Lower leg skin (tissue), 3 donors: ENCODE measurements at regions not wholly inside any gene's neighbourhood (a gene's known extent, or its start where the extent isn't known, plus 50 kb on each side); places are given as distances from the start of the nearest gene placed in this dataset.

Experiments
- POLR2A ChIP-seq, 2 donors: fragments of 450-650 bp; IDR thresholded peaks; one replicate each; pipeline ENCODE4 v1.6.1; 2016 to 2017; ENCODE audit warnings: antibody characterized with exemption in 2 of 2, mild to moderate bottlenecking in 1 of 2, moderate library complexity in 1 of 2
- TF ChIP-seq, protein P1 (sequence below), 3 donors: fragments of 450-650 bp; IDR thresholded peaks; one replicate each; pipeline ENCODE4 v1.5.1; 2016; ENCODE audit warnings: antibody characterized with exemption in 3 of 3, mild to moderate bottlenecking in 3 of 3, moderate library complexity in 2 of 3

DNA sequence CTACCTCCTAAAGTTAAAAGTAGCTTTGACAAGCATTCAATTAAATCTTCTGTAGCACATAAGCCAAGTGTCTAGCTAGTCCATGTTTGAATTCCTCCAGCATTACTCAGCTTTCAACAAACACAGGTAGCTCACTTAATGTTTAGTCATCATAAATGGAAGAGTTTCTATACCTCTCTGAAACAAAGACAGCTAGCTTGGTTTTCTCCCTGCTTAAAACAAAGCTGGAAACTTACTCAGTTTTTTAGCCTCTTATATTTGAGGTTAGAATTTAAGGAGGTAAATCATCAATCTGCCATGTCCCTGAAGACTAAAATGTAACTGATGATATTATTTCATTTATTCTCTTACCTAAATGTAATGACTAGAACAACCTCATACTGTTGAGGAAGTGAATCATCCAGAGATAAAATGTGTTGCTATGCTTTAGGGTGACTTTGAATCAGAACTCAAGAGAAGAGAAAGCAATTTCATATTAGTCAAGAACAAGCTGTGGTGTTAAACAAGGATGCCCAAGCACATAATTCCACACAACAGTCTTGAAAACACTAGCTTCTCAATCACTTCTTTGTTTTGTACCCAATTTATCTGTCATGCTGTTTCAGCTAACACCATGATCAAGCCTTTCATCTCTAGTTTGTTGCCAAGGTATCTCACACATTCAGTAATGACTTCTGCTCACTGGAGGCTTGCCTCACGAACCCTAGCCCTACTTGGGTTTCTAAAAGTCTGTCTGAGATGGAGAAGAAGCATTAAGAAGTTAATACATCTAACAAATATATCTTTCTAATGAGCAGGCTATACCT is 251.9 kb downstream of the EPM2A start:
- TF ChIP-seq, protein P1, sequence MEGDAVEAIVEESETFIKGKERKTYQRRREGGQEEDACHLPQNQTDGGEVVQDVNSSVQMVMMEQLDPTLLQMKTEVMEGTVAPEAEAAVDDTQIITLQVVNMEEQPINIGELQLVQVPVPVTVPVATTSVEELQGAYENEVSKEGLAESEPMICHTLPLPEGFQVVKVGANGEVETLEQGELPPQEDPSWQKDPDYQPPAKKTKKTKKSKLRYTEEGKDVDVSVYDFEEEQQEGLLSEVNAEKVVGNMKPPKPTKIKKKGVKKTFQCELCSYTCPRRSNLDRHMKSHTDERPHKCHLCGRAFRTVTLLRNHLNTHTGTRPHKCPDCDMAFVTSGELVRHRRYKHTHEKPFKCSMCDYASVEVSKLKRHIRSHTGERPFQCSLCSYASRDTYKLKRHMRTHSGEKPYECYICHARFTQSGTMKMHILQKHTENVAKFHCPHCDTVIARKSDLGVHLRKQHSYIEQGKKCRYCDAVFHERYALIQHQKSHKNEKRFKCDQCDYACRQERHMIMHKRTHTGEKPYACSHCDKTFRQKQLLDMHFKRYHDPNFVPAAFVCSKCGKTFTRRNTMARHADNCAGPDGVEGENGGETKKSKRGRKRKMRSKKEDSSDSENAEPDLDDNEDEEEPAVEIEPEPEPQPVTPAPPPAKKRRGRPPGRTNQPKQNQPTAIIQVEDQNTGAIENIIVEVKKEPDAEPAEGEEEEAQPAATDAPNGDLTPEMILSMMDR (IDR thresholded peaks at IDR 0.05): no peak
- TF ChIP-seq POLR2A (IDR thresholded peaks at IDR 0.05): no peak
